RPMI8226 (cell line): ENCODE measurements at regions not wholly inside any gene's neighbourhood (a gene's known extent, or its start where the extent isn't known, plus 50 kb on each side); places are given as distances from the start of the nearest gene placed in this dataset.

Experiments
- DNase-seq: peaks from one replicate; pipeline ENCODE4 v3.0.0-alpha.2; 2015

- DNase-seq, result no peak
Measured at GRCh38 chr14:100399052-100399849, 76.1 kb downstream of the SLC25A47 start.

GRCh38 chr14:100400115-100400514 is 77.0 kb downstream of the SLC25A47 start:
- DNase-seq, result no peak

GRCh38 chr14:100401031-100401692 is 78.0 kb downstream of the SLC25A47 start:
- DNase-seq, result no peak

GRCh38 chr14:100401792-100402191 is 78.7 kb downstream of the SLC25A47 start:
- DNase-seq, result no peak

- DNase-seq, result no peak
Measured at GRCh38 chr14:100402631-100403030, 79.5 kb downstream of the SLC25A47 start.

GRCh38 chr14:100403105-100403504 is 80.0 kb downstream of the SLC25A47 start:
- no peak for DNase-seq

- DNase-seq, result no peak
Measured at GRCh38 chr14:100403802-100404365, 80.7 kb downstream of the SLC25A47 start.

- DNase-seq, result no peak
Measured at GRCh38 chr14:100404419-100404818, 81.3 kb downstream of the SLC25A47 start.

- DNase-seq, result no peak
Measured at GRCh38 chr14:100405760-100406455, 82.8 kb downstream of the SLC25A47 start.

GRCh38 chr14:100406505-100407131 is 83.5 kb downstream of the SLC25A47 start:
- DNase-seq, result no peak

- DNase-seq, result no peak
Measured at GRCh38 chr14:100407376-100408102, 84.4 kb downstream of the SLC25A47 start.

GRCh38 chr14:100408350-100409002 is 85.3 kb downstream of the SLC25A47 start:
- no peak for DNase-seq

- no peak for DNase-seq
Measured at GRCh38 chr14:100409003-100409360, 85.8 kb downstream of the SLC25A47 start.

GRCh38 chr14:100409651-100410050 is 86.5 kb downstream of the SLC25A47 start:
- no peak for DNase-seq

- no peak for DNase-seq
Measured at GRCh38 chr14:100410056-100410565, 87.0 kb downstream of the SLC25A47 start.

GRCh38 chr14:100413699-100414098 is 90.6 kb downstream of the SLC25A47 start:
- no peak for DNase-seq

- DNase-seq, result no peak
Measured at GRCh38 chr14:100415226-100415625, 92.1 kb downstream of the SLC25A47 start.

GRCh38 chr14:100416081-100416680 is 93.0 kb downstream of the SLC25A47 start:
- DNase-seq, result no peak

- no peak for DNase-seq
Measured at GRCh38 chr14:100416921-100417860, 94.1 kb downstream of the SLC25A47 start.

- DNase-seq, result no peak
Measured at GRCh38 chr14:100419856-100420255, 96.7 kb downstream of the SLC25A47 start.
